IMR-90 (cell line): ENCODE measurements at regions not wholly inside any gene's neighbourhood (a gene's known extent, or its start where the extent isn't known, plus 50 kb on each side); places are given as distances from the start of the nearest gene placed in this dataset.

Experiments
- ATAC-seq: fragments of 200-7000 bp; cut with Tn5 transposase; 2 replicates; pipeline ENCODE4 v1.9.1; 2020; ENCODE audit warnings: low read depth, mild to moderate bottlenecking, moderate library complexity
- BruUV-seq: library from RNA; stranded (reverse); fragments of 400-500 nt; replicated peaks from 2 replicates; lab custom pipeline; 2021; lab: Mats Ljungman, UMichigan
- CTCF ChIA-PET: fragments of 300-600 bp; formaldehyde crosslinking; extraction: SDS; loops from one replicate; lab custom pipeline; 2021; ENCODE audit warnings: antibody characterized with exemption; lab: Yijun Ruan, JAX
- POLR2A ChIA-PET: fragments of 300-600 bp; sonication (Branson Sonifier 250); formaldehyde crosslinking; loops from one replicate; lab custom pipeline; 2022; ENCODE audit warnings: antibody characterized with exemption; ENCODE audit not compliant: unreplicated experiment; lab: Charles Lee
- DNase-seq: peaks from one replicate; pipeline ENCODE4 v3.0.0; 2013
- H2AFZ ChIP-seq: replicated peaks from 2 replicates; pipeline ENCODE3; 2013; ENCODE audit warnings: low read length, mild to moderate bottlenecking; ENCODE audit not compliant: poor library complexity
- H2AK5ac ChIP-seq: 2 replicates; pipeline ENCODE4 v1.6.1; 2013; ENCODE audit warnings: low read depth, low read length, inconsistent platforms
- H2AK9ac ChIP-seq: replicated peaks from 2 replicates; pipeline ENCODE3; 2013; ENCODE audit warnings: mild to moderate bottlenecking, low read depth, low read length, moderate library complexity; ENCODE audit not compliant: poor library complexity
- H2BK120ac ChIP-seq: 2 replicates; pipeline ENCODE4 v1.6.1; 2013; ENCODE audit warnings: low read depth, low read length, inconsistent platforms
- H2BK15ac ChIP-seq: 3 replicates; pipeline ENCODE4 v1.6.1; 2013; ENCODE audit warnings: low read depth, low read length, inconsistent platforms
- H2BK20ac ChIP-seq: 2 replicates; pipeline ENCODE4 v1.6.1; 2013; ENCODE audit warnings: low read depth, mild to moderate bottlenecking, inconsistent platforms, low read length, moderate library complexity
- H2BK5ac ChIP-seq: 2 replicates; pipeline ENCODE4 v1.6.1; 2013; ENCODE audit warnings: mild to moderate bottlenecking, low read depth, low read length, inconsistent platforms; ENCODE audit not compliant: poor library complexity, severe bottlenecking
- H3K14ac ChIP-seq: replicated peaks from 2 replicates; pipeline ENCODE4 v1.6.1; 2013; ENCODE audit warnings: low read depth, low read length, inconsistent platforms
- H3K18ac ChIP-seq: 2 replicates; pipeline ENCODE4 v1.6.1; 2013; ENCODE audit warnings: low read depth, low read length, control low read depth
- H3K23ac ChIP-seq: 2 replicates; pipeline ENCODE4 v1.6.1; 2013; ENCODE audit warnings: low read depth, low read length, inconsistent platforms
- H3K27ac ChIP-seq: 2 replicates; pipeline ENCODE4 v1.5.1; 2013; ENCODE audit warnings: mild to moderate bottlenecking, control low read depth, low read length; ENCODE audit not compliant: insufficient read depth
- H3K27me3 ChIP-seq: 2 replicates; pipeline ENCODE4 v1.6.1; 2013; ENCODE audit warnings: low read length; ENCODE audit not compliant: control insufficient read depth, insufficient read depth
- H3K36me3 ChIP-seq: 2 replicates; pipeline ENCODE4 v1.6.1; 2013; ENCODE audit warnings: low read length, mixed read lengths; ENCODE audit not compliant: control insufficient read depth, insufficient read depth
- H3K4ac ChIP-seq: 2 replicates; pipeline ENCODE4 v1.6.1; 2013; ENCODE audit warnings: low read depth, low read length, inconsistent platforms
- H3K4me1 ChIP-seq: 2 replicates; pipeline ENCODE4 v1.6.1; 2013; ENCODE audit warnings: low read length, mixed read lengths; ENCODE audit not compliant: control insufficient read depth, insufficient read depth
- H3K4me2 ChIP-seq: 2 replicates; pipeline ENCODE4 v1.6.1; 2013; ENCODE audit warnings: low read depth, mild to moderate bottlenecking, control low read depth, low read length, moderate library complexity
- H3K4me3 ChIP-seq: 2 replicates; pipeline ENCODE4 v1.5.1; 2013; ENCODE audit warnings: low read depth, mild to moderate bottlenecking, control low read depth, low read length, moderate library complexity; ENCODE audit not compliant: insufficient read depth
- H3K56ac ChIP-seq: 2 replicates; pipeline ENCODE4 v1.6.1; 2013; ENCODE audit warnings: low read length, inconsistent platforms; ENCODE audit not compliant: insufficient read depth; ENCODE audit errors: extremely low read depth
- H3K79me1 ChIP-seq, 2 experiments: 2 replicates each; pipeline ENCODE4 v1.6.1; 2013; ENCODE audit warnings: low read length in 2 of 2, inconsistent platforms in 1 of 2, low read depth in 1 of 2
- H3K9ac ChIP-seq: 2 replicates; pipeline ENCODE4 v1.6.1; 2013; ENCODE audit warnings: low read depth, low read length, control low read depth
- H3K9me1 ChIP-seq: 2 replicates; pipeline ENCODE4 v1.6.1; 2013; ENCODE audit warnings: low read length, inconsistent platforms; ENCODE audit not compliant: insufficient read depth
- H3K9me3 ChIP-seq: 2 replicates; pipeline ENCODE4 v1.6.1; 2013; ENCODE audit warnings: low read length; ENCODE audit not compliant: control insufficient read depth, insufficient read depth
- H4K20me1 ChIP-seq: 2 replicates; pipeline ENCODE4 v1.6.1; 2013; ENCODE audit warnings: low read length, inconsistent platforms; ENCODE audit not compliant: insufficient read depth
- H4K5ac ChIP-seq: 2 replicates; pipeline ENCODE4 v1.6.1; 2013; ENCODE audit warnings: mild to moderate bottlenecking, low read depth, low read length, control low read depth
- H4K8ac ChIP-seq, 2 experiments: 2 replicates each; pipeline ENCODE4 v1.6.1; 2013; ENCODE audit warnings: low read depth in 2 of 2, low read length in 2 of 2, control low read depth in 1 of 2, inconsistent platforms in 1 of 2
- H4K91ac ChIP-seq: 2 replicates; pipeline ENCODE4 v1.6.1; 2013; ENCODE audit warnings: low read depth, low read length, inconsistent platforms; ENCODE audit not compliant: insufficient read depth
- NFE2L2 ChIP-seq: fragments of 150-350 bp; IDR thresholded peaks from 2 replicates; pipeline ENCODE4 v1.6.1; 2016; ENCODE audit warnings: low read depth, mild to moderate bottlenecking, low read length
- dilution Hi-C: fragments of 300-500 bp; cut with HindIII; formaldehyde crosslinking; loops from one replicate; pipeline ENCODE4 v1.14.3; 2018; ENCODE audit warnings: low sequenced_read_pairs; ENCODE audit not compliant: unreplicated experiment
- in situ Hi-C: fragments of 300-500 bp; cut with MboI; formaldehyde crosslinking; loops from 3 replicates; pipeline ENCODE4 v1.14.3; 2019; ENCODE audit warnings: low sequenced_read_pairs, inconsistent platforms, mixed read lengths
- intact Hi-C: fragments of 100-400 bp; cut with micrococcal nuclease; formaldehyde crosslinking; loops from 2 replicates; pipeline ENCODE4 v1.10.0; 2022

DNA sequence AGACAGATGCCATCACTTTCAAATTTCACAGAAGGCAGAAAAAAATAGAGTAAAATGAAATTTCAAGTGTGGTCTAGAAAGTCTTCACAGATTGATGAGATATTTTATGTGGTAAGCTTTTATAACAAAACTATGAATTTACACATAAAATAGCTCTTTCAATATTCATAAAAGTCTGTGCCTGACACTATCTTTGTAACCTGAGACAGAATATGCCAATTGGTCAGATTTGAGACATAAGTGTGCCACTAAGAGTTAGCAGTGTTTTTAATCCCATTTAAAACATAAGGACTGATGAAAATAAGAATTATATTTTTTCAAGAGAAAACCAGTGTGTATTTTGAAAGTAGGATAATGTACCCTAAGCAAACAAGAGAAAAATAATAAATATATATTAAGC is 769.5 kb upstream of the LUZP2 start:
- no peaks in the 10 kb centered on the region for H3K9me3 ChIP-seq
- dilution Hi-C loops, result no loop called here
- no peak overlapping the region for H3K27ac ChIP-seq
- no peak overlapping the region for H3K4ac ChIP-seq
- ChIA-PET POLR2A (no interaction called here), CTCF (no interaction called here)
- DNase-seq (no peak), ATAC-seq (no peak)
- no peak overlapping the region for H2BK20ac ChIP-seq
- H3K14ac ChIP-seq, result no peak overlapping the region
- H3K4me2 ChIP-seq, result no peak overlapping the region
- intact Hi-C loops, result no loop called here
- H4K8ac ChIP-seq, result no peak overlapping the region
- H2BK120ac ChIP-seq, result 0 out of 2 replicates have a peak overlapping the region, but pooled peaks have one; percentile 13
- no peak overlapping the region for H4K91ac ChIP-seq
- TF ChIP-seq NFE2L2, result no peak
- peaks cover 4% of the 10 kb centered on the region for H3K9me1 ChIP-seq
- no peak overlapping the region for H2BK15ac ChIP-seq
- no peak overlapping the region for H3K23ac ChIP-seq
- H3K27me3 ChIP-seq, result no peaks in the 10 kb centered on the region
- H3K4me1 ChIP-seq, result peaks cover 6% of the 10 kb centered on the region
- no peak overlapping the region for H2AFZ ChIP-seq
- no peak overlapping the region for H2AK9ac ChIP-seq
- no peak overlapping the region for H3K56ac ChIP-seq
- no peak overlapping the region for H2AK5ac ChIP-seq
- no peaks in the 10 kb centered on the region for H4K20me1 ChIP-seq
- H3K79me1 ChIP-seq, result no peaks in the 10 kb centered on the region
- 0 out of 2 replicates have a peak overlapping the region, but pooled peaks have one; percentile 2 for H3K18ac ChIP-seq
- peak overlapping the region; percentile 56 for H2BK5ac ChIP-seq
- in situ Hi-C loops, result no loop called here
- BruUV-seq, result no TSS peak
- no peak overlapping the region for H4K5ac ChIP-seq
- H3K9ac ChIP-seq, result no peak overlapping the region
- H3K4me3 ChIP-seq, result no peak overlapping the region
- no peaks in the 10 kb centered on the region for H3K36me3 ChIP-seq
